ENCODE measurements at regions not wholly inside any gene's neighbourhood (a gene's known extent, or its start where the extent isn't known, plus 50 kb on each side); places are given as distances from the start of the nearest gene placed in this dataset. TPM values are rescaled to one million over a fixed set of nuclear protein-coding genes. Genes with fewer than 3 reads are reported as not detected.

GRCh38 chr4:182190306-182190705, 52.9 kb upstream of the TENM3 start:
- no peak for DNase-seq (ENCODE audit: low spot score in 2 of 2)
- no peak for FAIRE-seq

- DNase-seq (ENCODE audit: low spot score in 2 of 2) (no peak), FAIRE-seq (no peak)
Measured at GRCh38 chr4:182192511-182193181, 50.6 kb upstream of the TENM3 start.

- FAIRE-seq, result no peak
- no peak for DNase-seq (ENCODE audit: low spot score in 2 of 2)
Measured at GRCh38 chr4:182193311-182193710, 49.9 kb upstream of the TENM3 start.

Small RNA genes lying in the stretch of these regions (small RNA-seq; reads per million reads assigned to genes)
- gene AC018710.1 (not detected), gene AC019235.1 (not detected), gene MIR1305 (not detected), gene RF00571 (not detected), gene RN7SKP13 (not detected), gene RNA5SP173 (not detected), gene RNU1-45P (not detected)
